Testis (tissue), 2 donors: ENCODE measurements at regions not wholly inside any gene's neighbourhood (a gene's known extent, or its start where the extent isn't known, plus 50 kb on each side); places are given as distances from the start of the nearest gene placed in this dataset.

Experiments used
- DNase-seq: peaks from one replicate; pipeline ENCODE4 v3.0.0-alpha.2; 2019
- H3K27ac ChIP-seq, 2 donors: fragments of 200-600 bp; sonication (generic); one replicate each; pipeline ENCODE4 v1.5.1; 2019
- H3K27me3 ChIP-seq: fragments of 200-600 bp; sonication (generic); one replicate; pipeline ENCODE4 v1.5.1; 2019
- H3K36me3 ChIP-seq: fragments of 200-600 bp; sonication (generic); one replicate; pipeline ENCODE4 v1.5.1; 2017; ENCODE audit warnings: low read depth; ENCODE audit errors: missing control alignments
- H3K4me1 ChIP-seq: fragments of 200-600 bp; sonication (generic); one replicate; pipeline ENCODE4 v1.5.1; 2019
- H3K4me3 ChIP-seq, 2 donors: fragments of 200-600 bp; sonication (generic); one replicate each; pipeline ENCODE4 v1.5.1; 2017 to 2019
- H3K9me3 ChIP-seq: fragments of 200-600 bp; sonication (generic); one replicate; pipeline ENCODE4 v1.5.1; 2017
- POLR2A ChIP-seq: fragments of 450-650 bp; IDR thresholded peaks from one replicate; pipeline ENCODE4 v1.6.1; 2017; ENCODE audit warnings: antibody characterized with exemption, mild to moderate bottlenecking, moderate library complexity
- WGBS, 2 donors: methylation state at CpG; one replicate each; pipeline ENCODE4 v1.1.5; 2018; 5-methylcytosine and 5-hydroxymethylcytosine counted together
- intact Hi-C: fragments of 100-400 bp; cut with DNase I; formaldehyde crosslinking; loops from one replicate; pipeline ENCODE4 v1.15.1; 2023; ENCODE audit warnings: low total_unique reads
- TF ChIP-seq, protein P1 (sequence below), 3 experiments: fragments of 450-650 bp in 2 of 3; fragments of 200-600 bp in 1 of 3; sonication (generic) in 1 of 3; IDR thresholded peaks; one replicate each; pipeline ENCODE4 v1.5.1; 2016 to 2019; ENCODE audit warnings: antibody characterized with exemption in 3 of 3, mild to moderate bottlenecking in 2 of 3, moderate library complexity in 1 of 3

DNA sequence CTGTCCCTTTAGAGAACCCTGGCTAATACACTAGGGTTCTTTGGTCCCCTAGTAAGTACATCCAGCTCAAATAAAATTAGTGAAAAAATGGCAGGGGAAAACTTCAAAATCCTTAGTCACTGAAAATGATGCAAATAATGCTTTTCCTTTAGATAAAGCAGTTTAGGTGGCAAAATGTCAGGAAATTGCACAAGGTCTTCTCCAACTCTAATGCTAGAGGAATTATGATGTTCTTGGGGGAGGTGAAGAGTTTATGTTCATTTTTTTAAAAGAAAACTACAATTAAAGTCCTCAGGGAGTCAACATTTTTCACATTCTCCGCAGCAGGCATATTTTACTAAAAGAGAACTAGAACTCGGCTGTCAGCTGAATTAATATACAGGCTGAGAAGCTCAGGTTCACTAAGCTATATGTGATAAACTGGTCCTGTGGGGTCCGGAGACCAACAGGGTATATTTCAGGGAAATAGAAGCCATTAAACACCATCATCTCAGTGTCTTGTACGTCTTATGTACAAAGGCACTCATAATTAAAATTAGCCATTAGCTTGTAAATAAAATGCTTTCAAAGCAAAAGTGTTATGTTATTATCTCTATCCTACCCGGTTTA is 1164.7 kb upstream of the AUTS2 start:
- no peak overlapping the region for H3K4me3 ChIP-seq
- DNase-seq, result no peak
- H3K27me3 ChIP-seq, result no peaks in the 10 kb centered on the region
- intact Hi-C loops, result no loop called here
- no peaks in the 10 kb centered on the region for H3K9me3 ChIP-seq
- TF ChIP-seq POLR2A, result no peak
- TF ChIP-seq, protein P1, sequence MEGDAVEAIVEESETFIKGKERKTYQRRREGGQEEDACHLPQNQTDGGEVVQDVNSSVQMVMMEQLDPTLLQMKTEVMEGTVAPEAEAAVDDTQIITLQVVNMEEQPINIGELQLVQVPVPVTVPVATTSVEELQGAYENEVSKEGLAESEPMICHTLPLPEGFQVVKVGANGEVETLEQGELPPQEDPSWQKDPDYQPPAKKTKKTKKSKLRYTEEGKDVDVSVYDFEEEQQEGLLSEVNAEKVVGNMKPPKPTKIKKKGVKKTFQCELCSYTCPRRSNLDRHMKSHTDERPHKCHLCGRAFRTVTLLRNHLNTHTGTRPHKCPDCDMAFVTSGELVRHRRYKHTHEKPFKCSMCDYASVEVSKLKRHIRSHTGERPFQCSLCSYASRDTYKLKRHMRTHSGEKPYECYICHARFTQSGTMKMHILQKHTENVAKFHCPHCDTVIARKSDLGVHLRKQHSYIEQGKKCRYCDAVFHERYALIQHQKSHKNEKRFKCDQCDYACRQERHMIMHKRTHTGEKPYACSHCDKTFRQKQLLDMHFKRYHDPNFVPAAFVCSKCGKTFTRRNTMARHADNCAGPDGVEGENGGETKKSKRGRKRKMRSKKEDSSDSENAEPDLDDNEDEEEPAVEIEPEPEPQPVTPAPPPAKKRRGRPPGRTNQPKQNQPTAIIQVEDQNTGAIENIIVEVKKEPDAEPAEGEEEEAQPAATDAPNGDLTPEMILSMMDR (IDR thresholded peaks at IDR 0.05), result no peak
- H3K4me1 ChIP-seq, result peaks cover 3% of the 10 kb centered on the region
- 52 to 67% methylated on average over 5 of the region's 5 CpGs for WGBS, 2 donors
- H3K36me3 ChIP-seq, result no peaks in the 10 kb centered on the region
- no peak overlapping the region for H3K27ac ChIP-seq

DNA sequence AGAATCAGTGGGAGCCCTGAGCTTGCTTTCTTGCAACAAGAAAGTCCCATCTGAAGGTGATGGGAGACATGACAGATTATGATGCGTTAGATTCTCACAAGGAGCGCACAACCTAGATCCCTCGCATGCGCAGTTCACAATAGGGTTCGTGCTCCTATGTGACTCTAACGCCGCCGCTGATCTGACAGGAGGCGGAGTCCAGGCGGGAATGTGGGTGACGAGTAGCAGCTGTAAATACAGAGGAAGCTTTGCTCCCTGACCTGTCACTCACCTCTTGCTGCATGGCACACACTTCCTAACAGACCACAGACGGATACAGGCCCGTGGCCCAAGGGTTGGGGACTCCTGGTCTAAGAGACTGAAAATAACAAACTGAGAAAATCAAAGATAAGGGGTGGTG is 1163.4 kb upstream of the AUTS2 start:
- peaks cover 3% of the 10 kb centered on the region for H3K4me1 ChIP-seq
- TF ChIP-seq, protein P1 (IDR thresholded peaks at IDR 0.05), result no peak
- TF ChIP-seq POLR2A, result no peak
- H3K27me3 ChIP-seq, result no peaks in the 10 kb centered on the region
- H3K36me3 ChIP-seq, result no peaks in the 10 kb centered on the region
- 40 to 79% methylated on average over 13 of the region's 13 CpGs for WGBS, 2 donors
- no peak overlapping the region for H3K27ac ChIP-seq
- H3K9me3 ChIP-seq, result no peaks in the 10 kb centered on the region
- peak; percentile 17 for DNase-seq
- H3K4me3 ChIP-seq, result no peak overlapping the region
- intact Hi-C loops, result no loop called here

GRCh38 chr7:68438016-68438415 is 1160.3 kb upstream of the AUTS2 start:
- Histone ChIP-seq H3K4me3 (no peak overlapping the region), H3K27me3 (no peaks in the 10 kb centered on the region), H3K9me3 (no peaks in the 10 kb centered on the region), H3K27ac (no peak overlapping the region), H3K36me3 (no peaks in the 10 kb centered on the region), H3K4me1 (peaks cover 6% of the 10 kb centered on the region)
- TF ChIP-seq POLR2A, result no peak
- TF ChIP-seq, protein P1 (IDR thresholded peaks at IDR 0.05), result no peak
- 46 to 59% methylated on average over 2 of the region's 2 CpGs for WGBS, 2 donors
- DNase-seq, result no peak
- intact Hi-C loops, result no loop called here

DNA sequence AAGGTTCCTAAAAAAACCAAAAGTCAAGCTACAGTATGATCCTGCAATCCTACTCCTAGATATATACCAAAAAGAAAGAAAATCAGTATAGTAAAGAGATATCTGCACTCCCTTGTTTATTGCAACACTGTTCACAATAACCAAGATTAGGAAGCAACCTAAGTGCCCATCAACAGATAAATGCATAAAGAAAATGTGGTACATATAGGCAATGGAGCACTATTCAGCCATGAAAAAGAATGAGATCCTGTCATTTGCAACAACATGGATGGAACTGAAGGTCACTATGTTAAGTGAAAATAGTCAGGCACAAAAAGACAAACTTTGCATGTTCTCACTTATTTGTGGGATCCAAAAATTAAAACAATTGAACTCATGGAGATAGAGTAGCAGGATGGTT is 1159.5 kb upstream of the AUTS2 start:
- H3K36me3 ChIP-seq, result no peaks in the 10 kb centered on the region
- no peak overlapping the region for H3K4me3 ChIP-seq
- TF ChIP-seq POLR2A, result no peak
- TF ChIP-seq, protein P1 (IDR thresholded peaks at IDR 0.05), result no peak
- peaks cover 6% of the 10 kb centered on the region for H3K4me1 ChIP-seq
- intact Hi-C loops, result no loop called here
- no peaks in the 10 kb centered on the region for H3K27me3 ChIP-seq
- no peak for DNase-seq
- H3K9me3 ChIP-seq, result no peaks in the 10 kb centered on the region
- no peak overlapping the region for H3K27ac ChIP-seq

DNA sequence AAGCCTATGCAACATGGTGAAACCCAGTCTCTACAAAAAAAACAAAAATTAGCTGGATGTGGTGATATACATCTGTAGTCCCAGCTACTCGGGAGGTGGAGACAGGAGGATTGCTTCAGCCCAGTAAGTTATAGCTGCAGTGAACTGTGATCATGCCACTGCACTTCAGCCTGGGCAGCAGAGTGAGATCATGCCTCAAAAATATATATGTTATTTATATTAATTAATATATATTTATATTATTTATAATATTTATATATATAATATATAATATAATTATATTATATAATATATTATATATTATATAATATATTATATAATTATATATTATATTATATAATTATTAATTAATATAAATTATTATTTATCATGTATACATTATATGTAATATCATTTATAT is 1158.4 kb upstream of the AUTS2 start:
- TF ChIP-seq, protein P1 (IDR thresholded peaks at IDR 0.05), result no peak
- no peak for TF ChIP-seq POLR2A
- WGBS, 2 donors, result 71 to 90% methylated on average over 1 of the region's 1 CpG
- DNase-seq, result no peak

More for the DNA sequence above, 1158.4 kb upstream of the AUTS2 start:
- Histone ChIP-seq H3K4me3 (no peak overlapping the region), H3K4me1 (peaks cover 6% of the 10 kb centered on the region), H3K9me3 (no peaks in the 10 kb centered on the region), H3K36me3 (no peaks in the 10 kb centered on the region), H3K27ac (no peak overlapping the region), H3K27me3 (no peaks in the 10 kb centered on the region)
- intact Hi-C loops, result no loop called here
